Psoas muscle (tissue), 7 donors: ENCODE measurements at regions not wholly inside any gene's neighbourhood (a gene's known extent, or its start where the extent isn't known, plus 50 kb on each side); places are given as distances from the start of the nearest gene placed in this dataset.

Experiments used
- ATAC-seq, 4 donors: fragments of 200-7000 bp; cut with Tn5 transposase; one replicate each; pipeline ENCODE4 v1.9.1; 2020; ENCODE audit warnings: moderate library complexity in 3 of 4, mild to moderate bottlenecking in 2 of 4
- DNase-seq, 2 donors: peaks; one replicate each; pipeline ENCODE4 v3.0.0-alpha.2; 2020
- H3K27ac ChIP-seq: fragments of 200-600 bp; one replicate; pipeline ENCODE4 v1.8.0; 2022
- H3K27me3 ChIP-seq, 3 donors: fragments of 200-600 bp in 1 of 3; one replicate each; pipeline versions ENCODE4 v1.6.1 to v1.8.0; 2013 to 2022; ENCODE audit warnings: low read length in 2 of 3, mild to moderate bottlenecking in 2 of 3, moderate library complexity in 1 of 3; ENCODE audit not compliant: insufficient read depth in 3 of 3
- H3K36me3 ChIP-seq, 2 donors: fragments of 200-600 bp in 1 of 2; one replicate each; pipeline versions ENCODE4 v1.6.1 to v1.8.0; 2013 to 2022; ENCODE audit warnings: low read depth in 1 of 2, mild to moderate bottlenecking in 1 of 2, moderate library complexity in 1 of 2; ENCODE audit not compliant: insufficient read depth in 1 of 2
- H3K4me1 ChIP-seq: fragments of 200-600 bp; one replicate; pipeline ENCODE4 v1.8.0; 2022
- H3K4me3 ChIP-seq: fragments of 200-600 bp; one replicate; pipeline ENCODE4 v1.8.0; 2022; ENCODE audit warnings: mild to moderate bottlenecking
- H3K9me3 ChIP-seq: fragments of 200-600 bp; one replicate; pipeline ENCODE4 v1.8.0; 2022
- WGBS, 3 donors: extraction: QIAGEN DNeasy Blood & Tissue Kit; methylation state at CpG; one replicate each; pipeline versions ENCODE4 v1.1.6 to v1.1.7; 2013; 5-methylcytosine and 5-hydroxymethylcytosine counted together
- intact Hi-C, 2 donors: fragments of 100-400 bp; cut with DNase I; formaldehyde crosslinking; loops; one replicate each; pipeline versions ENCODE4 v1.11.0 to v1.14.2; 2022
- TF ChIP-seq, protein P1 (sequence below): fragments of 200-600 bp; IDR thresholded peaks from one replicate; pipeline ENCODE4 v1.8.0; 2022; ENCODE audit warnings: antibody characterized with exemption
- donor health status: healthy with polysubstance abuse.
- donor health status: DM: no; HTN: no; CAD: no; lungs with moderate emphysema.
- donor health status: Bipolar disorder and iron deficiency.
- donor health status: healthy.
- donor health status: DM: yes; HTN: yes; CAD: no.
- donor health status: DM: no; HTN: no; CAD: no.
- donor health status: DM: yes; HTN: yes; CAD: no.

- intact Hi-C loops: no loop called here
- no peak overlapping the region for H3K27ac ChIP-seq
- WGBS, 3 donors: 81 to 88% (median 88%) methylated on average over 7 of the region's 7 CpGs
- TF ChIP-seq, protein P1, sequence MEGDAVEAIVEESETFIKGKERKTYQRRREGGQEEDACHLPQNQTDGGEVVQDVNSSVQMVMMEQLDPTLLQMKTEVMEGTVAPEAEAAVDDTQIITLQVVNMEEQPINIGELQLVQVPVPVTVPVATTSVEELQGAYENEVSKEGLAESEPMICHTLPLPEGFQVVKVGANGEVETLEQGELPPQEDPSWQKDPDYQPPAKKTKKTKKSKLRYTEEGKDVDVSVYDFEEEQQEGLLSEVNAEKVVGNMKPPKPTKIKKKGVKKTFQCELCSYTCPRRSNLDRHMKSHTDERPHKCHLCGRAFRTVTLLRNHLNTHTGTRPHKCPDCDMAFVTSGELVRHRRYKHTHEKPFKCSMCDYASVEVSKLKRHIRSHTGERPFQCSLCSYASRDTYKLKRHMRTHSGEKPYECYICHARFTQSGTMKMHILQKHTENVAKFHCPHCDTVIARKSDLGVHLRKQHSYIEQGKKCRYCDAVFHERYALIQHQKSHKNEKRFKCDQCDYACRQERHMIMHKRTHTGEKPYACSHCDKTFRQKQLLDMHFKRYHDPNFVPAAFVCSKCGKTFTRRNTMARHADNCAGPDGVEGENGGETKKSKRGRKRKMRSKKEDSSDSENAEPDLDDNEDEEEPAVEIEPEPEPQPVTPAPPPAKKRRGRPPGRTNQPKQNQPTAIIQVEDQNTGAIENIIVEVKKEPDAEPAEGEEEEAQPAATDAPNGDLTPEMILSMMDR: no peak
- no peaks in the 10 kb centered on the region for H3K36me3 ChIP-seq
- H3K4me3 ChIP-seq: no peak overlapping the region
- ATAC-seq: no peak
- H3K27me3 ChIP-seq: no peaks in the 10 kb centered on the region
- DNase-seq: no peak
- H3K9me3 ChIP-seq: no peaks in the 10 kb centered on the region
- peaks cover 7% of the 10 kb centered on the region for H3K4me1 ChIP-seq
Measured at GRCh38 chr13:44165889-44166496, 207.6 kb upstream of the SERP2 start.

DNA sequence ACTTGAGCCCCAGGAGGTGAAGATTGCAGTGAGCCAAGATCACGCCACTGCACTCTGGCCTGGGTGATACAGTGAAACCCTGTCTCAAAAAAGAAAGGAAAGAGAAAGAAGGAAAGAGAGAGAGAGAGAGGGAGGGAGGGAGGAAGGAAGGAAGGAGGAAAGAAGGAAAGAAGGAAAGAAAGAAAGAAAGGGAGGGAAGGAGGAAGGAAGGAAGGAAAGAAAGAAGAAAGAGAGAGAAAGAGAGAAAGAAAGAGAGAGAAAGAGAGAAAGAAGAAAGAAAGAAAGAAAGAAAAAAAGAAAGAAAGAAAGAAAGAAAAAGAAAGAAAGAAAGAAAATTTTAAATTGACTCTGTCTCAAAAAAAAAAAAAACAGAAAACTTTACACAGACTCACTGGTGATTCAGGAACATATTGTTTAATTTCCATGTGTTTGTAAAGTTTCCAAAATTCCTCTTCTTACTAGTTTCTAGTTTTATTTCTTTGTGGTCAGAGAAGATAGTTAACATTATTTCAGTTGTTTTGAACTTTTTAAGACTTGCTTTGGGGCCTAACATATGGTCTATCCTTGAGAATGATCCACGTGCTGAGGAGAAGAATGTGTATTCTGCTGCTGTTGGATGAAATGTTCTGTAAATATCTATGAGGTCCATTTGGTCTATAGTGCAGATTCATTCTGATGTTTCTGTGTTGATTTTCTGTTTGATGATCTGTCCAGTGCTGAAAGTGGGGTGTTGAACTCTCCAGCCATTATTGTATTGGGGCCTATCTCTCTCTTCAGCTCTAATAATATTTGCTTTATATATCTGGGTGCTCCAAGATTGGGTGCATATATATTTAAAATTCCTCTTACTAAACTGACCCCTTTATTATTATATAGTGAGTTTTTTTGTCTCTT is 204.4 kb upstream of the SERP2 start:
- Histone ChIP-seq H3K4me1 (peaks cover 6% of the 10 kb centered on the region), H3K4me3 (no peak overlapping the region), H3K36me3 (no peaks in the 10 kb centered on the region), H3K27ac (no peak overlapping the region), H3K27me3 (no peaks in the 10 kb centered on the region), H3K9me3 (no peaks in the 10 kb centered on the region)
- intact Hi-C loops: no loop called here
- TF ChIP-seq, protein P1: no peak
- 88 to 98% (median 93%) methylated on average over 2 of the region's 2 CpGs for WGBS, 3 donors
- DNase-seq: no peak
- ATAC-seq: no peak

DNA sequence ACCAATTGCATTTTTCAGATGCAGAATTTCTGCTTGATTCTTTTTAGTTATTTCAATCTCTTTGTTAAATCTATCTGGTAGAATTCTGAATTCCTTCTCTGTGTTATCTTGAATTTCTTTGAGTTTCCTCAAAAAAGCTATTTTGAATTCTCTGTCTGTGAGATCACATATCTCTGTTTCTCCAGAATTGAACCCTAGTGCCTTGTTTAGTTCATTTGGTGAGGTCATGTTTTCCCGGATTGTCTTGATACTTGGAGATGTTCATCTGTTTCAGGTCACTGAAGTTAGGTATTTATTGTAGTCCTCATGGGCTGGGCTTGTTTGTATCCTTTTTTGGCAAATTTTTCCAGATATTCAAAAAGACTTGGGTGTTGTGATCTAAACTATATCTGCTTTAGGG is 202.9 kb upstream of the SERP2 start:
- H3K9me3 ChIP-seq: no peaks in the 10 kb centered on the region
- ATAC-seq (no peak), DNase-seq (no peak)
- no peaks in the 10 kb centered on the region for H3K27me3 ChIP-seq
- 89 to 93% (median 90%) methylated on average over 1 of the region's 1 CpG for WGBS, 3 donors
- TF ChIP-seq, protein P1: no peak
- H3K4me1 ChIP-seq: peaks cover 17% of the 10 kb centered on the region
- no peak overlapping the region for H3K27ac ChIP-seq
- no peaks in the 10 kb centered on the region for H3K36me3 ChIP-seq
- intact Hi-C loops: no loop called here
- no peak overlapping the region for H3K4me3 ChIP-seq

DNA sequence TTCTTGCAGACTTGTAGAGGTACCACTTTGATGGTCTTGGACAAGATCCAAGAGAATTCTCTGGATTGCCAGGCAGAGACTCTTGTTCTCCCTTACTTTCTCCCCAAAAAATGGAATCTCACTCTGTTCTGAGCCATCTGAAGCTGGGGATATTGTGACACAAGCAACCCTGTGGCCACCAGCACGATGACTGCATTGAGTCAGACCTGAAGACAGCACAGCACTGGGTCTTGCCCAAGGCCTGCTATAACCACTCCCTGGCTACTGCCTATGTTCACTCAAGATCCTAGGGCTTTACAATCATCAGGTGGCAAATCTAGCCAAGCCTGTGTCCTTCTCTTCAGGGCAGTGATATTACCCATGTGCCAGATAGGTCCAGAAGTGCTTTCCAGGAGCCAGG is 202.5 kb upstream of the SERP2 start:
- Histone ChIP-seq H3K27ac (no peak overlapping the region), H3K27me3 (no peaks in the 10 kb centered on the region), H3K36me3 (no peaks in the 10 kb centered on the region), H3K9me3 (no peaks in the 10 kb centered on the region), H3K4me3 (no peak overlapping the region), H3K4me1 (peaks cover 21% of the 10 kb centered on the region)
- no peak for ATAC-seq
- TF ChIP-seq, protein P1: no peak
- WGBS, 3 donors: 79 to 89% (median 88%) methylated on average over 1 of the region's 1 CpG
- intact Hi-C loops: no loop called here
- no peak for DNase-seq
